Heart left ventricle (tissue), 16 donors: ENCODE measurements at regions not wholly inside any gene's neighbourhood (a gene's known extent, or its start where the extent isn't known, plus 50 kb on each side); places are given as distances from the start of the nearest gene placed in this dataset.

Source experiments
- ATAC-seq, 4 donors: fragments of 200-7000 bp; cut with Tn5 transposase; one replicate each; pipeline ENCODE4 v1.9.1; 2020 to 2022; ENCODE audit warnings: moderate library complexity in 4 of 4, mild to moderate bottlenecking in 3 of 4, moderate number of reproducible peaks in 1 of 4
- DNase-seq, 5 donors: peaks; one replicate each; pipeline ENCODE4 v3.0.0-alpha.2; 2020
- H3K27ac ChIP-seq, 12 donors: fragments of 200-600 bp; sonication (generic) in 4 of 12; one replicate each; pipeline versions ENCODE4 v1.5.0 to v1.8.0; 2016 to 2022; ENCODE audit warnings: mild to moderate bottlenecking in 2 of 12
- H3K27me3 ChIP-seq, 9 donors: fragments of 200-600 bp; sonication (generic) in 2 of 9; one replicate each; pipeline versions ENCODE4 v1.5.1 to v1.8.0; 2016 to 2022; ENCODE audit warnings: mild to moderate bottlenecking in 3 of 9
- H3K36me3 ChIP-seq, 9 donors: fragments of 200-600 bp; sonication (generic) in 2 of 9; one replicate each; pipeline versions ENCODE4 v1.5.0 to v1.8.0; 2018 to 2022; ENCODE audit warnings: mild to moderate bottlenecking in 2 of 9
- H3K4me1 ChIP-seq, 12 donors: fragments of 200-600 bp; sonication (generic) in 4 of 12; one replicate each; pipeline versions ENCODE4 v1.5.0 to v1.8.0; 2016 to 2022; ENCODE audit warnings: mild to moderate bottlenecking in 3 of 12
- H3K4me3 ChIP-seq, 12 donors: fragments of 200-600 bp; sonication (generic) in 4 of 12; one replicate each; pipeline versions ENCODE4 v1.5.0 to v1.8.0; 2017 to 2022; ENCODE audit warnings: mild to moderate bottlenecking in 9 of 12, moderate library complexity in 4 of 12
- H3K9me3 ChIP-seq, 12 donors: fragments of 200-600 bp; sonication (generic) in 4 of 12; one replicate each; pipeline versions ENCODE4 v1.5.0 to v1.8.0; 2016 to 2022; ENCODE audit warnings: mild to moderate bottlenecking in 1 of 12
- POLR2A ChIP-seq, 2 donors: fragments of 450-650 bp; IDR thresholded peaks; one replicate each; pipeline ENCODE4 v1.6.1; 2017; ENCODE audit warnings: antibody characterized with exemption in 2 of 2, mild to moderate bottlenecking in 2 of 2, moderate library complexity in 2 of 2
- WGBS, 4 donors: extraction: QIAGEN DNeasy Blood & Tissue Kit in 2 of 4; methylation state at CpG; one replicate each; pipeline versions ENCODE4 v1.1.5 to v1.1.7; 2013 to 2018; 5-methylcytosine and 5-hydroxymethylcytosine counted together
- intact Hi-C, 10 donors: fragments of 100-400 bp; cut with DNase I; formaldehyde crosslinking; loops; one replicate each; pipeline versions ENCODE4 v1.11.1 to v1.14.2; 2022
- TF ChIP-seq, protein P1 (sequence below), 12 donors: fragments of 200-600 bp; sonication (generic) in 4 of 12; IDR thresholded peaks; one replicate each; pipeline versions ENCODE4 v1.5.0 to v1.8.0; 2018 to 2022; ENCODE audit warnings: antibody characterized with exemption in 12 of 12, mild to moderate bottlenecking in 5 of 12
- donor health status: ischemic (EF 13 %, LVEDD 7.1; RV severe dilation, severe dysfunction).
- donor health status: healthy with polysubstance abuse.
- donor health status: DM: no; HTN: yes; CAD: no.
- donor health status: DM: no; HTN: no; CAD: no.
- donor health status: ischemic (EF 25% LVEDD 6.9; RV normal size, moderate dysfunction).
- donor health status: ischemic (EF 25% LVEDD 5.7; RV mildly dilated, moderate dysfunction).
- donor health status: healthy.
- donor health status: DM: yes; HTN: yes; CAD: no.
- donor health status: ischemic (EF 35%, LVEDD 5.7; RV mildly dilated, moderate dysfunction).
- donor health status: nonischemic (EF 11% LVEDD 7.7; RV severe dilation, severe dysfunction).
- donor health status: DM: yes; HTN: yes; CAD: no.
- donor health status: PGD.
- donor health status: ischemic (EF 29% LVEDD 5.4; RV normal size, mild dysfunction).
- donor health status: nonischemic (EF 23%, LVEDD 6.1; RV moderate dilation, normal function).

DNA sequence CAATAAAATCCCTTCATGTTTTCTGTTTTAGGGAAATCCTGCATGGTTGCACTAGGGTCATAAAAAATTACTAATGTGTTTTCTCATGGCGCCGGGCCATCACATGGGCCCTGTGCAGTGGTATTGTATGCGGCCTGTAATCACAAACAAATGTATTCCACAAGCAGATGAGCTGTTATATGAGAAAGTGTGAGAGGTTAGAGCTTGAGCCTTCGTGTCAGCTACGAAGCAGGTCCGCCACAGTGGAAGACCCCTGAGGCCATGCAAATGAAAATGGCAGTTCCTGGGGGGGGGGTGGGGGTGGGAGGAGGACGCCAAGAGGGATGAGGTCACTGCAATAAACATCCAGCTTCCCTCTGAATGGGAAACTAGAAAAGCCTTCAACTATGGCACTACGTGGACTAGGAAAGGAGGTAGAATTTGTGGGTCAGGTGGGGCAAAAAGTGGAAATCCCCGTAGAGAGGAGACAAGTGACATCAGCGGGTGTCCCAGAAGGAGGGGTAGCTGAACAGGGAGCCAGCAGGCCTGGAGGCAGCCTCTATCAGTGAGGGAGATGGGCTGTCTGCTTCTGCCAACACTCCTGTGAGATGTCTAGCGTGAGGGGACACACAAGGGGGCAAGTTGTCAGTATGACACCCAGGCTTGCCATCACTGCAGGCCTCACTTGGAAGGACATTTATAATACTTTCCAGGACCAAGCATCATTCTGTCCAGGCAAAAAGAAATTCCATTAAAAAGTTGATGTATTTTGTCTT, 130.3 kb upstream of the CTAGE1 start:
- intact Hi-C loops: loop anchor here in 2 of 10 donors (5.0 to 10.0 kb wide), 2 partner anchors 63 to 76 kb away; no protein-coding TSS in a partner anchor
- 77 to 85% (median 82%) methylated on average over 11 of the region's 11 CpGs for WGBS, 4 donors
- H3K9me3 ChIP-seq: no peaks in the 10 kb centered on the region
- ATAC-seq (no peak), DNase-seq (no peak)
- peak overlapping the region in 1 of 12 donors; percentile 10 for H3K27ac ChIP-seq
- no peaks in the 10 kb centered on the region for H3K27me3 ChIP-seq
- H3K36me3 ChIP-seq: no peaks in the 10 kb centered on the region
- H3K4me1 ChIP-seq: peaks cover 0 to 55% (median 20%) of the 10 kb centered on the region in 12 donors
- H3K4me3 ChIP-seq: no peak overlapping the region
- no peak for TF ChIP-seq POLR2A (IDR thresholded peaks at IDR 0.05)

DNA sequence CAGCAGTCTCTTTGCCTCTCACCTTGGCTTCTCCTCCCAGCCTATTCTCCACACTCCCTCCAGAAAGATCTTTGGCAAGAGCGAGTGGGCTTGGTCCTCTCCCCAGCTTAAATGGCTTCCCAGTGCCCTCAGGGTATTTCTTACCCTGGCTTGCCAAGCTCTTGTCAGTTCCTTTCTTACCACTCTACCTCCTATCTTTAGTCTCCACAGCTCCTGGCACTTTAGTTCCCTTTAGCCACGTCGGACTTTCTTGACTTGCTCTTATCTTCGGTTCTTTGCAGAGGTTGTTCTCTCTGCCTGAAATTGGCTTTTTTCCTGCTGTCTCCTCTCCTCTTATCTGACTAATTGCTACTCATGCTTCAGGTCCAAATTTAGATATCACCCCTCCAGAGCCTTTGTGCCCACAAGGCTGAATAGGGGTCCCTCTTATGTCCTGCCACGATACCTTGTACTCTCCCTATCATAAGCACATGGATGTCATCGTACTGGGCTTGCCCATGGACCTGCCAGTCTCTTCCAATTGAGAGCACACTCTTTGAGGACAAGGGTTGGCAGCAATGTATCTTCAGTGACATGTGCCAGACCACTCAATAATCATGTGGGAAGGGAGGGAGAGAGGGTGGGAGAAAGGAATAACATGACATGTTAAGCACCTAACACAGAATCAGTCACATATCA, 131.7 kb upstream of the CTAGE1 start:
- Histone ChIP-seq H3K27me3 (no peaks in the 10 kb centered on the region), H3K27ac (peak overlapping the region in 3 of 12 donors; percentile 12 to 31 (median 21)), H3K9me3 (no peaks in the 10 kb centered on the region), H3K36me3 (no peaks in the 10 kb centered on the region), H3K4me1 (peaks cover 0 to 47% (median 19%) of the 10 kb centered on the region in 12 donors), H3K4me3 (no peak overlapping the region)
- intact Hi-C loops: loop anchor here in 2 of 10 donors (5.0 to 10.0 kb wide), 2 partner anchors 65 to 77 kb away; no protein-coding TSS in a partner anchor
- ATAC-seq: peak; percentile 50 to 98 (median 66)
- peak in 2 of 5 donors; percentile 43 to 52 for DNase-seq
- TF ChIP-seq POLR2A (IDR thresholded peaks at IDR 0.05): no peak
- TF ChIP-seq, protein P1, sequence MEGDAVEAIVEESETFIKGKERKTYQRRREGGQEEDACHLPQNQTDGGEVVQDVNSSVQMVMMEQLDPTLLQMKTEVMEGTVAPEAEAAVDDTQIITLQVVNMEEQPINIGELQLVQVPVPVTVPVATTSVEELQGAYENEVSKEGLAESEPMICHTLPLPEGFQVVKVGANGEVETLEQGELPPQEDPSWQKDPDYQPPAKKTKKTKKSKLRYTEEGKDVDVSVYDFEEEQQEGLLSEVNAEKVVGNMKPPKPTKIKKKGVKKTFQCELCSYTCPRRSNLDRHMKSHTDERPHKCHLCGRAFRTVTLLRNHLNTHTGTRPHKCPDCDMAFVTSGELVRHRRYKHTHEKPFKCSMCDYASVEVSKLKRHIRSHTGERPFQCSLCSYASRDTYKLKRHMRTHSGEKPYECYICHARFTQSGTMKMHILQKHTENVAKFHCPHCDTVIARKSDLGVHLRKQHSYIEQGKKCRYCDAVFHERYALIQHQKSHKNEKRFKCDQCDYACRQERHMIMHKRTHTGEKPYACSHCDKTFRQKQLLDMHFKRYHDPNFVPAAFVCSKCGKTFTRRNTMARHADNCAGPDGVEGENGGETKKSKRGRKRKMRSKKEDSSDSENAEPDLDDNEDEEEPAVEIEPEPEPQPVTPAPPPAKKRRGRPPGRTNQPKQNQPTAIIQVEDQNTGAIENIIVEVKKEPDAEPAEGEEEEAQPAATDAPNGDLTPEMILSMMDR (IDR thresholded peaks at IDR 0.05): no peak
- 45 to 58% (median 51%) methylated on average over 6 of the region's 6 CpGs for WGBS, 4 donors

DNA sequence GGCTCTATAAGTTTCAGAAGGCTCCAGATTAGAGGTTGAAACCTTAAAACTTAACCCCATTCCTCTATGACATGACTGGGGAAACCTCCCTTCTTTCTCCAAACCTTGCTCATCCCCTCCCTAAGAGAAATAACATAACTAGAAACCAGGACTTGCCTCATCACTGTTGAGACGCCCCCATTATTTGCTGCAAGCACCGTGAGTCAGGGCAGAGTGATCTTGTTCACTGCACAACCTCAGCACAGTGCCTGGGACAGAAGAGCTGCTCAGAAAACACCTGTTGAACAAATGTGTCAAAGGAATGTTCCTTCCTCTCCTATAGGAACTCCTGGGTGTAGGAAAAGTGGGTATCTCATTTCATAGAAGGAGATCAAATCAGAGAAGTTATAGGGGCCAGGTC, 132.7 kb upstream of the CTAGE1 start:
- no peak for ATAC-seq
- Histone ChIP-seq H3K27ac (no peak overlapping the region), H3K4me1 (peaks cover 0 to 39% (median 19%) of the 10 kb centered on the region in 12 donors), H3K4me3 (no peak overlapping the region), H3K27me3 (no peaks in the 10 kb centered on the region), H3K9me3 (no peaks in the 10 kb centered on the region), H3K36me3 (no peaks in the 10 kb centered on the region)
- DNase-seq: no peak
- WGBS, 4 donors: 88 to 93% (median 91%) methylated on average over 2 of the region's 2 CpGs
- TF ChIP-seq, protein P1 (IDR thresholded peaks at IDR 0.05): no peak
- TF ChIP-seq POLR2A (IDR thresholded peaks at IDR 0.05): no peak
- intact Hi-C loops: loop anchor here in 5 of 10 donors (5.0 to 10.0 kb wide), 5 partner anchors 76 to 176 kb away; no protein-coding TSS in a partner anchor

DNA sequence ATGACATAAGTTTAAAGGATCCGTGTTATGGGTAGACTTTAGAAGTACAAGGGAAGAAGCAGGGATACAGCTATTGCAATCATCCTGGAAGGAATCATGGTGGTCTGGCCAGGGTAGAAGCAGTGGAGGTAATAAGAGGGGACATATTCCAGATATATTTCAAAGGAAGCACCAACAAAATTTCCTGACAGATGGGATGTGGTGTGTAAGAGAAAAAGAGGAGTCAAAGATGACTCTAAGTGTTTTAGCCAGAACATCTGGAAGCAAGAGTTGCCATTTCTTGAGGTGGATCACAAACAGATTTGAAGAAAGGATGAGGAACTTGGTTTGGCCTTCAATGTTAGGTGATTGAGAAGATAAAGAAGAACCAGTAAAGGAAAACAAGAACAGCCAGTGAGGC, 133.1 kb upstream of the CTAGE1 start:
- H3K27ac ChIP-seq: peak overlapping the region in 3 of 12 donors; percentile 9 to 22 (median 19)
- ATAC-seq (no peak), DNase-seq (no peak)
- intact Hi-C loops: loop anchor here in 5 of 10 donors (5.0 to 10.0 kb wide), 5 partner anchors 76 to 176 kb away; no protein-coding TSS in a partner anchor
- TF ChIP-seq, protein P1 (IDR thresholded peaks at IDR 0.05): no peak
- TF ChIP-seq POLR2A (IDR thresholded peaks at IDR 0.05): no peak
- H3K4me1 ChIP-seq: peaks cover 0 to 34% (median 16%) of the 10 kb centered on the region in 12 donors
- no peaks in the 10 kb centered on the region for H3K9me3 ChIP-seq
- H3K4me3 ChIP-seq: no peak overlapping the region
- H3K27me3 ChIP-seq: no peaks in the 10 kb centered on the region
- WGBS, 4 donors: 92 to 100% (median 97%) methylated on average over 1 of the region's 1 CpG
- H3K36me3 ChIP-seq: no peaks in the 10 kb centered on the region
